ENCODE measurements at regions not wholly inside any gene's neighbourhood (a gene's known extent, or its start where the extent isn't known, plus 50 kb on each side); places are given as distances from the start of the nearest gene placed in this dataset.

GRCh38 chr4:28211676-28212470, 1351.2 kb downstream of the STIM2 start:
- no peak for TF ChIP-seq CTCF (IDR thresholded peaks at IDR 0.05; ENCODE audit: insufficient read depth, low read length)
- no peak for TF ChIP-seq POLR2AphosphoS5 (IDR thresholded peaks at IDR 0.05; ENCODE audit: low read depth)
- no peak for TF ChIP-seq GABPA (IDR thresholded peaks at IDR 0.05; ENCODE audit: low read depth)

Measured in HL-60 (cell line).